ENCODE measurements at regions not wholly inside any gene's neighbourhood (a gene's known extent, or its start where the extent isn't known, plus 50 kb on each side); places are given as distances from the start of the nearest gene placed in this dataset.
"Not testable (repeated sequence)": the region's sequence is repeated elsewhere in the genome, so short reads cannot be mapped to it uniquely, and the experiment has no call there.

DNA sequence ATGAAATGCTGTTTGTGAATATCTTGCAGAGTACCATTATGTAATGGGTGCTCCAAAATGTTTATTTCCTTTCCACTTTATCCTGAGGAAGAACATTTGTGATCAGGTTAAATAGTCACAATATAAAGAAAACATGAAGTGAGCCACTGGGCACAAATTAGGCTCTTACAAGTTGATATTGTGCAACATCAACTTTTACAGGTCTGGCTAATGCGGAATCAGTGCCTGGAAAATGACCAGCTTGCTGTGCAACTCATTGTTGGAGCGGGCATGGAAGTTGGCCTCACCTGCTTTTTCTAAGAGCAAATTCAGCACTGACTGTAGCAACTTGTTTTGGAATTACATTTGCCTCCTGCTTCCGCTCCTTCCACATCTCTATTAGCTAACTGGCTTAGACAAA lies 216.9 kb upstream of the PLPPR1 start:
- DNase-seq (ENCODE audit: low spot score): no peak

DNA sequence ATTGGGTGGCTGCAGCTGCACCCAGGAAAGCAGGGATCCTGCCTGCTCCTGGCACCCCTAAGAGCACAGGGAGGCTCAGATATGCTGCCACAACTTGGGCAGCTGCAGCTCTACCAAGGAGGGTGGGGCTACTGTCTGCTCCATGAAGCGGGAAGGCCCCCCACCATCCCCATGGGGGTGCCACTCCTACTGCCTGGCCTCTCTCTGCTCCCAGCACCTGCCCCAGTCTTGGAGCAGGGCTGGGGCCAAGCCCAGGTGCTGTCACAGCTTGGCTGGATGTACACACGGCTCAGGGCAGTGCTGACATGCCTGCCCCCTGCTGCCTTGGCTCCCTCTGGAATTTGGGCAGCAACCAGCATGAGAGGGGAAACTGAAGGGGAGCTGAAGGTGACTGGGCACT lies 214.7 kb upstream of the PLPPR1 start:
- DNase-seq (ENCODE audit: low spot score): no peak

DNA sequence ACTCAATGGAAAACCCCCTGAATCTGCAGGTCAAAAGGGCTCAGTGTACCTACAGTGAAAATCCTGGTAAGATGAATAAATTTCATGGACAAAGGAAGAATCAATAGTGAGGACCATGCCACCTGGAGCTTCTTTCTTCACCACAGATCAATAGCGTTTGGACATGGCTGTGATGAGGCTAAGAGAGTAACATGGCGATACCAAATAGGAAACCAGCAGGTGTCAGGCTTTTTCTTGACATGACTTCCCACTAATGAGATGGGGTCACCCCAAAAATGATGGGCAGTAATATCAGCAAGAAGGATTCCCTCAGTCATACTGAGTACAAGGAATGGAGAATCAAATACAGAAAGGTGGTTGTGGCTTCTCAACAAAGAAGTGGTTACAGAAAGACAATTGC lies 208.5 kb upstream of the PLPPR1 start:
- DNase-seq (ENCODE audit: low spot score): no peak

DNA sequence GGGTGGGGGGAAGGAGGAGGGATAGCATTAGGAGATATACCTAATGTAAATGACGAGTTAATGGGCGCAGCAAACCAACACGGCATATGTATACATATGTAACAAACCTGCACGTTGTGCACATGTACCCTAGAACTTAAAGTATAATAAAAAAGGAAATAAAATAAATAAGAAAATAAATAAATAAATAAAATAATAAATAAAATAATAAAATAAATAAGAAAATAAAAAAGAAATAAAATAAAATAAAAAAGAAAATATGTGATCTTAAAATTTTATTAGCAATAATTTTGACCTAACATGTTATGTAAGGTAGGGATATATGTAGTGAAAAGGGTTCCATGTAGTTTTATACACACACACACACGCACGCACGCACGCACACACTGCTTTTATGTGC lies 195.5 kb upstream of the PLPPR1 start:
- not testable (repeated sequence) for DNase-seq (ENCODE audit: low spot score)

DNA sequence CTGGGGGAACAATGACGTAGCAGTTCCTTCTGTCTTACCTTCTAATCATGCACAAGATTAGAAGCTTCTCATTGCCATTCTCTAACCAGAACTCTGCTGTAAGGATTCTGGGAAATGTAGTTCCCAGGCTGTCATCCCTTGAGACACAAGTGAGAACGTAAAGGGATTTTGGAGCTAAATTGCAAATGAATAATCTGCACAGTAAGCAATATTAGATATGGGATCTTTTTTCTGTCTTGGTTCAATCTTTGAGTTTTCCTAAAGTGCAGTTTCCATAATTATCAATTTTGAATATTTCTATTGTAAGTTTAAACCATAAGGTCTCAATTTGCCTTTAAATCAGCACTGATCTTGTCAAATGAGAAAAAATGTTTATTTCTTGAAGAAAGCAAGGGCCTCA lies 189.7 kb upstream of the PLPPR1 start:
- no peak for DNase-seq (ENCODE audit: low spot score)

DNA sequence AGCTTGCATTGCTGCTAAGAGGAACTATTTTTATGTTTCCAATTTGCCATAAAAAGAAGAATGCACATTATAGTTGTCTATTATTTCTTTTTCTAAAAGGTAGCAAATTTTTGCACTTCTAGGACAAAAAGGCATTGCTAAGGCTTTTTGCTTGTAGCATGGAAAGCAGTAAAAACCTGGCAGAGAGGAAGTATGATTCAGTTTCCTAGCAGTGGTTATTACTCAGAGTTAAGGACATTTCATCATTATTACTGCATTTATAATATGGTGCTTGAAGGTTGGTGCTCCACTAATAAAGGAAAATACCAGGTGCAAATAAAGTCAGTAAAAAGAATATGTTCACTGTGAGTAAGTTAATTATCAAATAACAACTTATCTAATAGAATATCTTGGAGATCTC lies 179.8 kb upstream of the PLPPR1 start:
- DNase-seq (ENCODE audit: low spot score): no peak

DNA sequence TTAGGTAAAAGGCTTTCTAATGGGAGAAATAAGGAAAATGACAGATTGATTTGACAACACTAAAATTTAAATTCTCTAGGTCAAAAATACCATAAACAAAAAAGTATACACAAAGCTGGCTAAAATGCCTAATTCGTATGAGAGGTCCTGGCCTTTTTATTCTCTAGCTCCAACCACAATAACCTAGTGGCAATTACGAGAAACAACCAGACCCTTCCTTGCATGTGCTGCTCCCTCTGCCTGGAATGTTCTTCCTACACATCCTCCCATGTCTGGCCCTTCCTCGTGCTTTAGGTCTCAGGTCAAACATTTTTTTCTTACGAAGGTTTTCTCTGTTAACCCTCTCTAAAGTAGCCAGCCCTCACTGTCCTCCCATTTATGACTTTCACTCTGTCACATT lies 176.4 kb upstream of the PLPPR1 start:
- no peak for DNase-seq (ENCODE audit: low spot score)

DNA sequence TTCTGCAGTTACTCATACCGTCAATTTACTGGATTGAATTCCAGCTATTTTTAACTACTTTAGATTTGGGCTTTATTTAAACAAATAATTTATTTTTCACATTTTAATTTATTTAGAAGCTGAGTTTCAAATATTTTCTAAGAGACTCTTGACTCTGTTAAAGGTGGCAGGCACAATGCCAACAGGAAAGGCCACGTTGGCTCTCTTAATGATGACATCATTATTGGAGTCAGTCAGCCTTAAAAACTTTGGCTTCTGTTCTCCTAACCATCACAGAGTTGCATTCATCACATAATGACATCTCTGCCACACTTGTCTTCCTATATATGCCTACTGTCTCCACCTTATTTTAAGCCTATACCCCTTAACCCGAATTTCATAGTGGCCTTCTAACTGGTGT lies 172.3 kb upstream of the PLPPR1 start:
- DNase-seq (ENCODE audit: low spot score): no peak

DNA sequence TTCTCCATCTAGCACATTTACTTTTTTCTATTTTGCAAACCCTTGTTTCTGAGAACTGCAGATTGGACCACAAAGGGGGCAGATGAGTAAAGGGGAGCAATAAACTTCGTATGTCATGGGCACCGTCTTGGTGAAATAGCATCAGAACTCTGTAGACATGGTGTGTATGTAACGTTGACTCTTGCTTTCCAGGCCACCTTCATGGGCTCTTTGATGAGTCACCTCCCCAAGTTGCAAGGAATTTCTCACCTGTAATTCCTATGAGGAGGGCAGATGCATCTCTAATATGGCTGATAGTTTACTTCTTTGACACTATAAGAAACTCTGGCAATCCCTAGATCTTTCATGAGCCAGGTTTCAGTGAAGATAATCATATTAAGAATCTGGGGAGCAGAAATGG lies 163.4 kb upstream of the PLPPR1 start:
- no peak for DNase-seq (ENCODE audit: low spot score)

DNA sequence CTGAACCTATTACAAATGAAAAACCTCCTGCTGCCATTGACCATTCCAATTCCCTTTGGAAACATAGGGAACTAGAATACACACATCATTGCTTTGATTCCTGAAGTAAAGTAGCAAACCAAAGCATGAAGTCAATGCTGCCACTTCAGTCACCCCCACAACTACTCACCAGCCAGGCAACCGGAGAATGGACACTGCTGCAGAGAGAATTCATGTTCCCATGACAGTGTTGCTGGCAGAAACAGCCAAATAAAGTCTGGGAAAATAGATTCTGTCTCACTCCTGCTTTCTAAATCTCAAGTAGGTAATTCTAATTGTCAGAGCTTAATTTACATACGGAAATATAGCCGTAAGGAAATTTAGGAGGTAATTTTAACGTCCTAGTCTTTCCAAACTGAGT lies 162.9 kb upstream of the PLPPR1 start:
- no peak for DNase-seq (ENCODE audit: low spot score)

DNA sequence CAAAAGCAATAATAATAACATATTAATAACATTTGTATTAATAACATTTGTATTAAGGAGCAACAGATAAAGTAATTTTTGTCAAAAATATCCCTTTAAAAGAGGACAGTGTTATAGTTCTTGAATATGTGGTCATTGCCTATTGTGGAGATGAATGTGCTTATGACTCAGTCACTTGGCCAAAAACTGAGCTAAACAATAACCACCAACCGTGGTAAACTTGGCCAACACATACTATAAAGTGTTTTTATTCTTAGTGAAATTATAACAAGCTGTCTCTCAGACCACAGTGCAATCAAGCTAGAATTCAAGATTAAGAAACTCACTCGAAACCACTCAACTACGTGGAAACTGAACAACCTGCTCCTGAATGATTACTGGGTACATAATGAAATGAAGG lies 159.2 kb upstream of the PLPPR1 start:
- DNase-seq (ENCODE audit: low spot score): no peak

DNA sequence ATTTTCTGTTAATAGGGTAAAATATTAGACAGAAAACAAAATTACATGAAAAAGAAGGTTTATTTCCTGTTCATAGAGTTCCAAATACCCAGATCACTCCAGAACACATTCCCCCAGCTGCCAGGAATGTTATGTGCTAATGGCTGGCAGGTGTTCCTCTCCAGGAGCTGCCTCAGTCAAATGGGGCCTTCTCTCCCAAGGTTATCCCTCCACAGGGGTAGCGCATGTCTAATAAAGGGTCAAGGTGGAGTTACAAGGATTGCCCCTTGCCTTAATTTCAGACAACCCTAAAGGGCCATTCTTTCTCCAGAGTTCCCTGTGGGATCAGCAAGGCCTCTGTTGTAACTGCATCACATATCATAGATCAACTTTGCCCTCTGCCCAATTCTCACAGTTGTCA lies 148.6 kb upstream of the PLPPR1 start:
- no peak for DNase-seq (ENCODE audit: low spot score)

DNA sequence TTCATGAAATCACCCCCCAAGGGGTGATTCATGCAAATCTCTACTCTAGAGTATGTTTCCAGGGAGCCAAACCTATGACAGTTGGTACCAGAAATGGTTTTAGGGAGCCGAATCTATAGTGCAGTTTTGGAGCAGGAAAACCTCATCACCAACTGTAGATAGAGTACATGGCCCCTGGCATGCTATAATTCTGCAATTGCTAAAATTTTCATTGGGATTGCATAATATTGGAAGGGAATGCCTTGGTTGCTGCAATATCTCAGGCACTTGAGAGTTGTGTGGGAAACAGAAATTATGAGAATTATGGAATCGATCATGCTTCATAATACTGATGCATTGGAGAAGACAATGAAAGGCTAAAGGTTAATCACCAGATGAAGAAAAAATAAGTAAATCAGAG lies 148.2 kb upstream of the PLPPR1 start:
- no peak for DNase-seq (ENCODE audit: low spot score)

DNA sequence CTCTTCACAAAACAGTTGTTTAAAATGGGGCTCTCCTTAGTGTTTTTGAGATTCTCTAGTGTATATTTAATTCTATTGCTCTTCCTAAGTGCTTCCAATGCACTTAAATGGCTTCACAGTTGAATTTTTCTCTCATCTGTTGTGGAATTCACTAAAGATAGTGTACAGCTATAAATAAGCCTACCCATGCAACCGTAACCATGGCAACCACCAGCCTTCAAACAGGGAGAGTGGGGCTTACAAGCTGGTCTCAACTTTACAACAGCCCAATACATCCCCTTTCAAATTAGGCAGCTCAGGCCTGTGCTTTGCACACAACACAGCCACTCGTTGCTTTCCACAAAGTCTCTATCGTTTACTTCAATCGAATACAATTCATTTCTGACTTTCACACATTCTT lies 144.0 kb upstream of the PLPPR1 start:
- DNase-seq (ENCODE audit: low spot score): no peak

DNA sequence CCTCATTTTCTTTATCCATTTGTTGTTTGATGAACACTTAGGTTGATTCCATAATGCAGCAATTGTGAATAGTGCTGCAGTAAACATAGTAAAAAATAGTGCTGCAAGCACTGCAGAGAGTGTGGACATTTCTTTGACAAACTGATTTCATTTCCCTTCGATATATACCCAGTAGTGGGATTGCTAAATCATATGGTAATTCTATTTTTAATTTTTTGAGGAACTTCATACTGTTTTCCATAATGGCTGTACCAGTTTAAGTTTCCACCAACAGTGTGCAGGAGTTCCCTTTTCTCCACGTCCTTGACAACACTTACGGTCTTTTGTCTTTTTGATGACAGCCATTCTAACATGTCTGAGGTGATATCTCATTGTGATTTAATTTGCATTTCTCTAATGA lies 138.2 kb upstream of the PLPPR1 start:
- no peak for DNase-seq (ENCODE audit: low spot score)

DNA sequence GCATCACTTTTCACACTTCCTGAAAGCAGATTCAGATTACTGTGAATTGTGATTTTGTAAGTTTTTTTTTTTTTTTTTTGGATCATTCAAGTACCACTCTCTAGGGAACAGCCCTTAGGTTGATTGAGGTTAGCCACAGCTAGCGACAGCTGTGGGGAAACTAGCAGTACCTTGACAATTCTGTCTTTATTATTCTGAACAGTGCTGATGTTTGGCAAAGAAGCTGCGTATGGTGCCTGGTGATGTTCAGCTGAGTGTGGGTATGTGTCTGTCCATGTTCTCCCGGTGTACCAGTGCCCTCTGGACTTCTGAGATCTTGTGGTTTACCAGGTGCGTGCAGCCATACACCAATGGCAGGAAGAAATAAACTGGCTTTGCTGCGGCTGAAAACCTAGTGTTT lies 117.3 kb upstream of the PLPPR1 start:
- no peak for DNase-seq (ENCODE audit: low spot score)

DNA sequence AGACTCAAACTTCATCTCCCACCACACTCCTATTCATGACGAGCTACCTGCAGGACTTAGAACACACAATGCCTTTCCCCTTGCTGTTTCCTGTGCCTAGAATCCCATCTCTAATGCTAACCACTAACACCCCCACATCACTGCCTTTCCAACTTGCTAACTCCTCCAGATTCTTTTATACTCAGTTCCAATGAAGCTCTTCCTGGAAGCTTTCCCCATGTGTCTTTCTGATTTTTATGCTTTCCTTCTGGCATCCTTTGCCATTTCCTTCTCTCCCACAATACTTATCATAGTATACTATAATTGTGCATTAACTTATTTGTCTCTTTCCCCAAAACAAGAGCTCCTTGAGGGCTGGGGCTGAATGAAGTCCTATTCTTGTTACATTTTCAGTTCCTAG lies 115.3 kb upstream of the PLPPR1 start:
- no peak for DNase-seq (ENCODE audit: low spot score)

DNA sequence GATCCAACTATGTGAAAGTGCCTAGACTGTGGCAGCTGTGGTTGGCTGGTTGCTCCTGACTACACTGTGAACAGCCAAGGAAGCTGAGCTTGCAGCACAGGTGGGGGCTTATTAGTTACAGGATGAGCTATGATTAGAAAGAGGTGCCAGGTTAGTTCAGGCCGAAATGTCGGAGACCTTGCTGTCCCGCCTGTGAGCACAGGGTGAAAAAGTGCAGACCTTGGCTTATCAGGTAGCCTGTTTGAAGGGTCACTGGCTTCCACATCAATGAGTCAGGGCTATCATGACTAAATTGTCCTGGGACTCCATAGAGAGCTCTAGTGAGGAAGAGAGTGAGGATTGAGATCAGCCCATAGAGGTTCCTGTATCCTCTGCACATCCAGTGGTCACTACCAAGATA lies 114.3 kb upstream of the PLPPR1 start:
- DNase-seq (ENCODE audit: low spot score): no peak

DNA sequence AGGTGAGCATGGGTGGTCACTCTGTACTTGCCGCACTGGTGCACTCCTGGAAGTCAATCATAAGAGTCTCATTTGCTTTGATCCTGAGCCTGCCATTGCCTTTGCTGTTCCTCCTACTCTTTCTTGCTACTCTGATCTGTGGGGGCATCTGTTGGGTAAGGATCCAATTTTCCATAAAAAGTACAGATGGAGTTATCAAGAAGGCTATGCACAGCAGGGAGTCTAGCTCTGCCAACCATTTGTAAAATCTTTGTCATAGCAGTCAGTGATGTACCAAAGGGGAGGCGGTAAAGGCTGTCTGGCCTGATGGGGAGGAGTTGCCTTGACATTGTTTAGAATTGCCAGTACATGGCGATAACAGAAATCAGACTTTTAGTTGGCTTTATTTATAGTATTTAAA lies 109.0 kb upstream of the PLPPR1 start:
- no peak for DNase-seq (ENCODE audit: low spot score)

DNA sequence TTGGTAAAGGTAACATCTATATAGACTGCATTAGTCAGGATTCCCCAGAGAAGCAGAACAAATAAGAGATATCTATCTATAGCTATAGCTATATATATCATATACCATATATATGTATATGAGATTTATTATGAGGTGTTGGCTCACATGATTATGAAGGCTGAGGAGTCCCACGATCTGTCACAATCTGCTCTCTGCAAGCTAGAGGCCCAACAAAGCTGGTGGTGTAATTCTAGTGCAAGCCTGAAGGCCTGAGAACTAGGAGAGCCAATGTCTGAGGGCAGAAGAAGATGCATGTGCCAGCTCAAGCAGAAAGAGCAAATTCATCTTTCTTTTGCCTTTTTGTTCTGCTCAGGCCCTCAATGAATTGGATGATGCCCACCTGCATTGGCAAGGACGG lies 102.2 kb upstream of the PLPPR1 start:
- no peak for DNase-seq (ENCODE audit: low spot score)

DNA sequence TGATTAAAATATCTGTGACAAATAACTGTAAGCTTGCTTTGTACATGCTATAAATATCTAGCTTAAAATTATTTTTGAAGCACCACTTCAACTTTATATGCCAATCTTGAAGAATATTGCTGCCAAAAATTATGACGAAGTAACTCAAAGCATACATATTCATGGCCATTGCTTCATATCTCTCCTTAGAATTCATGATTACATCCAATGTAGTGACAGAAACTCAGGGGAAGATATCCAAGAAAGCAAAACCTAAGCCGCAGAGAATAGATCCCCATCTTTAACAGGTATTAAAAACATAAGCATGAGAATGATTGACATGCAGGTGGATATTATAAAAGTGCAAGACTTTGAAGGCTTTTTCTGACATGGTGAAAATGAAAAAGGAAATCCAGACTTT lies 100.8 kb upstream of the PLPPR1 start:
- no peak for DNase-seq (ENCODE audit: low spot score)

DNA sequence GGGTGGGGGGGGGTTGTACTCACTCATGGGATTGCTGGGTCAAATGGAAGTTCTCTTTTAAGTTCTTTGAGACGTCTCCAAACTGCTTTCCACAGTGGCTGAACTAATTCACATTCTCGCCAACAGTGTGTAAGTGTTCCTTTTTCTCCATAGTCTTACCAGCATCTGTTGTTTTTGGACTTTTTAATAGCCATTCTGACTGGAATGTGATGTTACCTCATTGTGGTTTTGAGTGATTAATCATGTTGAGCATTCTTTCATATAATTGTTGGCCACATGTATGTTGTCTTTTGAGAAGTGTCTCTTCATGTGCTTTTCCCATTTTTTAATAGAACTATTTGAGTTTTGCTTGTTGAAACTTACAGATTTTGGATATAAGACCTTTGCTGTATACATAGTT lies 94.9 kb upstream of the PLPPR1 start:
- DNase-seq (ENCODE audit: low spot score): no peak

DNA sequence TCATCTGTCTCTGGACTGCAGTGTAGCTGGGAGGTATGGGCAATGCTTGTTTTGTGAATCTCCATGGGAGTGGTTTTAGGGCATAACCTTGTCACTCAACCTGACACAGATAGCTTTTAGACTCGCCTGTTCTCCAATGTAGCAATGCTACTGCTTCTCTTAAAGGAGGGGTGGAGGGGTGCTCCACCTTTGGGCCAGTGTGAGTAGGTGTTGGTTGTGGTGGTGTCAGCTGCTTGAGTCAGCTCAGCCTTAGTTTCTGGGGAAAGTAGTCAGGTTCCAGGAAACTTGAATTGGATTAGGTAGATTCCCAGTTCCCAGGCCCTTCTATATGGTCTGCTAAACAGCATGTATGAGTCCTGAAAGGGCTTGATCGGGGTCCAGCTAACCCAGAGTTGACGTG lies 91.1 kb upstream of the PLPPR1 start:
- no peak for DNase-seq (ENCODE audit: low spot score)

DNA sequence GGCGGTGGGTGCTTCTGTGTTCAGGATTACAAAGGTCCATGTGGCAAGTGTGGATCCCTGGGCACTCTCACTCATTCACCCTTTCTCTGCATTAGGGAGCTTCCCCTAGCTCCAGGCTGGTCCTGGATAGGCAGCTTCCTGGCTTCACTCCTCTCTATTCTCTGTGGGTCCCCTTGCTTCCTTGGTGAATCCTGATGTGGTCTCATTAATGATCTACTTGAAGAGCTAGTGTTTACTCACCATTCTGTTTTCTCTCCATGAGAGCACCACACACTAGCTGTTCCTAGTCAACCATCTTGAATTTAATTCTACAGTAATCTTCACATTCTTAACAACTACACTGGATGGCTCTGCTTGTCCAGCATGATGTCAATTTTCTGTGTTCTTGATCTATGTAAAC lies 90.0 kb upstream of the PLPPR1 start:
- no peak for DNase-seq (ENCODE audit: low spot score)

DNA sequence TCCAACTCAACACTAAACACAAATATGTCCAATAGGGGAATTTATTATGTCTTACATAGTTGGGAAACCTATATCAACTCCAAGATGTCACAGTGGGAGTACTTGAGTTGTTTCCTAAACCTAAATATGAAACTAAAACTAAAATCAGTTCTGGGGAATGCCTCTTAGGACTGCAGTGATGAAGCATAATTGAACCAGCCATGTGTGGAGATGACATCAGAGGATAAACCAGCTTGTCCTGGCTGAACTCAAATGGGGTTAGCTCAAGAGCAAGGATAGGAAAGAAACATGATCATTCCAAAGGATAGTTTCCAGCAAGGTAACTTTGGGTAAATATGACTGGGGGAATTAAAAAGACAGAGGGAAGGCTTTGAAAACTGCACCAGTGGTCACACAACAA lies 88.9 kb upstream of the PLPPR1 start:
- DNase-seq (ENCODE audit: low spot score): no peak

DNA sequence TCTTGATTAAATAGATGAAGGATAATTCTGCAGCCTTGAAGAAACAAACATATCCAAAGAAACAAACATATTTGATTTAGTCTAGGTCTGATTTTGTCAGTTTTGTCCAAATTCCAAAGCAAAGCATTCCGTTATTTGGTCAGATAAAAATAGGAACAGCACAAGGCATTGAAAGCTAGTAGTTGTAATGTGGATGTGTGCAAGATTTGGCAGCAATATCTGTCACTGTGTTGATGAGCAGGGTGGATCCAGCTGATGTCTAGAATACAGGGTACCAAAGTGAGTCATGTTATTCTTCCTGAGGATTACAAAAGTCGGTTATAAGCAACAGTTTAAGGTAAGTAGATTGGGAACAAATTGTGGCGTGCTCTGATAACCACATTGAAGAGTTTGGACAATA lies 69.3 kb upstream of the PLPPR1 start:
- no peak for DNase-seq (ENCODE audit: low spot score)

Measured in CD4-positive, alpha-beta T cell treated with Interleukin-6 at 100 ng/mL for 8 hours (primary cell).